OCI-LY7 (cell line): ENCODE measurements at regions not wholly inside any gene's neighbourhood (a gene's known extent, or its start where the extent isn't known, plus 50 kb on each side); places are given as distances from the start of the nearest gene placed in this dataset.

Experiments used
- BruUV-seq: library from RNA; stranded (reverse); fragments of 400-500 nt; replicated peaks from 2 replicates; lab custom pipeline; 2021; lab: Mats Ljungman, UMichigan
- CTCF ChIA-PET: fragments of 300-600 bp; sonication (Branson Sonifier 250); formaldehyde crosslinking; loops from one replicate; lab custom pipeline; 2022; ENCODE audit warnings: antibody characterized with exemption; ENCODE audit not compliant: unreplicated experiment; lab: Charles Lee
- POLR2A ChIA-PET: fragments of 300-600 bp; sonication (Branson Sonifier 250); formaldehyde crosslinking; loops from one replicate; lab custom pipeline; 2022; ENCODE audit warnings: antibody characterized with exemption; lab: Charles Lee
- DNase-seq: peaks from one replicate; pipeline ENCODE4 v3.0.0-alpha.2; 2015; ENCODE audit warnings: low spot score
- H2AFZ ChIP-seq: fragments of 200-600 bp; sonication (generic), shearing (Covaris generic); 2 replicates; pipeline ENCODE4 v1.6.1; 2014; ENCODE audit warnings: mild to moderate bottlenecking, antibody characterized with exemption, low read length, moderate library complexity
- H3K27ac ChIP-seq: fragments of 200-600 bp; sonication (generic); 2 replicates; pipeline ENCODE4 v1.5.1; 2014; ENCODE audit warnings: mixed run types, low read depth, mild to moderate bottlenecking, moderate library complexity, low read length, inconsistent platforms; ENCODE audit not compliant: poor library complexity, severe bottlenecking
- H3K36me3 ChIP-seq: fragments of 200-600 bp; sonication (generic); 2 replicates; pipeline ENCODE4 v1.6.1; 2014; ENCODE audit warnings: mild to moderate bottlenecking, antibody characterized with exemption, low read length, moderate library complexity, mixed read lengths; ENCODE audit not compliant: insufficient read depth
- H3K4me1 ChIP-seq: fragments of 200-600 bp; sonication (generic); 2 replicates; pipeline ENCODE4 v1.5.1; 2014; ENCODE audit warnings: mild to moderate bottlenecking, low read length; ENCODE audit not compliant: insufficient read depth, poor library complexity, severe bottlenecking
- H3K4me2 ChIP-seq: fragments of 200-600 bp; sonication (generic); 2 replicates; pipeline ENCODE4 v1.6.1; 2014; ENCODE audit warnings: mild to moderate bottlenecking, low read length
- H3K4me3 ChIP-seq: fragments of 200-600 bp; sonication (generic); 2 replicates; pipeline ENCODE4 v1.5.1; 2014; ENCODE audit warnings: mild to moderate bottlenecking, low read depth, low read length; ENCODE audit not compliant: poor library complexity, severe bottlenecking
- H3K79me2 ChIP-seq: fragments of 200-600 bp; sonication (generic); 2 replicates; pipeline ENCODE4 v1.6.1; 2016; ENCODE audit warnings: low read depth, mild to moderate bottlenecking, low read length, moderate library complexity, mixed read lengths; ENCODE audit not compliant: insufficient read depth
- H3K9me2 ChIP-seq: fragments of 200-600 bp; sonication (generic); 2 replicates; pipeline ENCODE4 v1.6.1; 2016; ENCODE audit warnings: mild to moderate bottlenecking, low read length, mixed read lengths; ENCODE audit not compliant: insufficient read depth
- H3K9me3 ChIP-seq: fragments of 200-600 bp; sonication (generic); 2 replicates; pipeline ENCODE4 v1.6.1; 2014; ENCODE audit warnings: mild to moderate bottlenecking, mixed run types, low read length, mixed read lengths
- H4K20me1 ChIP-seq: fragments of 200-600 bp; sonication (generic); 2 replicates; pipeline ENCODE4 v1.6.1; 2014; ENCODE audit warnings: mild to moderate bottlenecking, antibody characterized with exemption, low read length, moderate library complexity, mixed read lengths; ENCODE audit not compliant: insufficient read depth
- EZH2phosphoT487 ChIP-seq: fragments of 200-600 bp; sonication (generic); IDR thresholded peaks from 2 replicates; pipeline ENCODE4 v1.6.1; 2018; ENCODE audit warnings: low read depth, borderline replicate concordance, mild to moderate bottlenecking, mixed run types, antibody characterized with exemption, low read length, moderate library complexity, mixed read lengths
- intact Hi-C: fragments of 100-400 bp; cut with micrococcal nuclease; formaldehyde crosslinking; loops from one replicate; pipeline ENCODE4 v1.10.0; 2022; ENCODE audit not compliant: unreplicated experiment
- TF ChIP-seq, protein P1 (sequence below): fragments of 200-600 bp; sonication (generic); conservative IDR thresholded peaks from 2 replicates; pipeline ENCODE4 v1.5.1; 2014; ENCODE audit warnings: mild to moderate bottlenecking, antibody characterized with exemption, low read length, moderate library complexity, mixed read lengths

DNA sequence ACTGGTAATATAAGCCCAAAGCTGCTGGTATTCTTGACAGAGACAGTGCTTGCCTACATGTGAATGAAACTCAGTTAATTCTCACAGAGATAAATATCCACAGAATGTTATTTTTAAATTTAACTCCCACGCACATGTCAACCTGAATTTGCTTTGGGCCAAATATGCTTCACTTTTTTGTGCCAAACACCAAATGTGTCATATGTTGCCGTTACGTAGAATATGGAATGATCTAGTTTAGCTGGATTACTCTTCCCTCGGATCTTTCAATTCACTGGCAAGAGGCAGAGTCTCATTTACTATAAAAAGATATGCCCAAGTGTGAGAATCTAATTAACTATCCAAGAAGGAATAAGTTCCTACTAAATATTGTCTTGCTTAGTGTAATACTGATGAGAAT, 933.4 kb upstream of the COX7C start:
- Histone ChIP-seq H2AFZ (no peak overlapping the region), H3K79me2 (no peaks in the 10 kb centered on the region), H3K27ac (no peak overlapping the region), H3K9me3 (no peaks in the 10 kb centered on the region), H3K36me3 (no peaks in the 10 kb centered on the region), H3K4me3 (no peak overlapping the region), H3K4me2 (no peak overlapping the region), H4K20me1 (no peaks in the 10 kb centered on the region), H3K9me2 (no peaks in the 10 kb centered on the region), H3K4me1 (no peaks in the 10 kb centered on the region)
- intact Hi-C loops, result no loop called here
- no peak for DNase-seq
- no TSS peak for BruUV-seq
- CTCF ChIA-PET, result no interaction called here
- POLR2A ChIA-PET, result no interaction called here
- no peak for TF ChIP-seq EZH2phosphoT487
- TF ChIP-seq, protein P1, sequence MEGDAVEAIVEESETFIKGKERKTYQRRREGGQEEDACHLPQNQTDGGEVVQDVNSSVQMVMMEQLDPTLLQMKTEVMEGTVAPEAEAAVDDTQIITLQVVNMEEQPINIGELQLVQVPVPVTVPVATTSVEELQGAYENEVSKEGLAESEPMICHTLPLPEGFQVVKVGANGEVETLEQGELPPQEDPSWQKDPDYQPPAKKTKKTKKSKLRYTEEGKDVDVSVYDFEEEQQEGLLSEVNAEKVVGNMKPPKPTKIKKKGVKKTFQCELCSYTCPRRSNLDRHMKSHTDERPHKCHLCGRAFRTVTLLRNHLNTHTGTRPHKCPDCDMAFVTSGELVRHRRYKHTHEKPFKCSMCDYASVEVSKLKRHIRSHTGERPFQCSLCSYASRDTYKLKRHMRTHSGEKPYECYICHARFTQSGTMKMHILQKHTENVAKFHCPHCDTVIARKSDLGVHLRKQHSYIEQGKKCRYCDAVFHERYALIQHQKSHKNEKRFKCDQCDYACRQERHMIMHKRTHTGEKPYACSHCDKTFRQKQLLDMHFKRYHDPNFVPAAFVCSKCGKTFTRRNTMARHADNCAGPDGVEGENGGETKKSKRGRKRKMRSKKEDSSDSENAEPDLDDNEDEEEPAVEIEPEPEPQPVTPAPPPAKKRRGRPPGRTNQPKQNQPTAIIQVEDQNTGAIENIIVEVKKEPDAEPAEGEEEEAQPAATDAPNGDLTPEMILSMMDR, result no peak

DNA sequence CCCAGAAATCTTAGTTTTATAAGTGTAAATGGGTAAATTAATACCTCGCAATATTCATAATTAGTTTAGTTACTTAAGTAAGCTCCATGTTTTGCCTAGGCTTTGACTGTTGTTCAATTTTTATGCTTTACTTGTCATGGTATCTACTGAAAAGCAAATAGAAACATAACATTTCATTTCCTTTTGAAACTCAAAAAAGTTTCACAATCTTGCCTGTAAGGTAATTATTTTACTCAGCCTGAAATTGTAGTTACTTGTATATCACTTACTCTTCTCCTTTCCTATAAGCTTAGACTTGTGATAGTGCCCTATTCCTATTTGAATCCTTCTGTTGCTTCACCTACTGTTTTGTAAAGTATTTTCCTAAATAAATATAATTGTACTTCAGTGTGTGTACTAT, 914.4 kb upstream of the COX7C start:
- Histone ChIP-seq H3K4me1 (no peaks in the 10 kb centered on the region), H2AFZ (no peak overlapping the region), H3K27ac (no peak overlapping the region), H4K20me1 (no peaks in the 10 kb centered on the region), H3K36me3 (no peaks in the 10 kb centered on the region), H3K79me2 (no peaks in the 10 kb centered on the region), H3K9me3 (no peaks in the 10 kb centered on the region), H3K4me3 (no peak overlapping the region), H3K4me2 (no peak overlapping the region), H3K9me2 (no peaks in the 10 kb centered on the region)
- POLR2A ChIA-PET, result interaction anchor here (0.7 kb wide), 1 partner anchor 110 kb away, joined by 3 read pairs; no protein-coding TSS in a partner anchor
- BruUV-seq, result no TSS peak
- intact Hi-C loops, result no loop called here
- CTCF ChIA-PET, result no interaction called here
- DNase-seq, result no peak
- TF ChIP-seq, protein P1, result no peak
- TF ChIP-seq EZH2phosphoT487, result no peak

DNA sequence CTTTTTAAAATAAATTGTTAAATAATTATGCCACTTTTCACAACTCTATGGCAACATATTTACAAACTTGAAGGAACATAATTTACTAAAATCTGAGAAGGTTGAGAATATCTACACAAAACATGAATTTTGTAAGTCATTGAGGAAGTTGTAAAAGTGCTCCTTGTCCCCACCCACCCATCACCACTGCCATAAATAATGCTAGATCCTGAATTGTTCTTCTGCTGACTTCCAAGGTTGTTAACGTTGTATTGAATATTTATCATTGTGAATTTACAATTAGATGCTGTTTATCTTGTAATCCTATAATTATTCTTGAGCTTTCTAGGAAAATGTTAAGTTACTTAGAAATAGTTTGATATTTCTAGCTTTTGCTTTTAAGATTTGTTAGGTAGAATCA, 908.0 kb upstream of the COX7C start:
- TF ChIP-seq, protein P1, result no peak
- no peak for TF ChIP-seq EZH2phosphoT487
- no peak overlapping the region for H3K4me3 ChIP-seq
- H3K27ac ChIP-seq, result no peak overlapping the region
- no peaks in the 10 kb centered on the region for H3K4me1 ChIP-seq
- H4K20me1 ChIP-seq, result no peaks in the 10 kb centered on the region
- intact Hi-C loops, result no loop called here
- H3K79me2 ChIP-seq, result no peaks in the 10 kb centered on the region
- no peaks in the 10 kb centered on the region for H3K36me3 ChIP-seq
- no peaks in the 10 kb centered on the region for H3K9me2 ChIP-seq
- no peak overlapping the region for H3K4me2 ChIP-seq
- no peak overlapping the region for H2AFZ ChIP-seq
- CTCF ChIA-PET, result no interaction called here
- no peaks in the 10 kb centered on the region for H3K9me3 ChIP-seq
- no peak for DNase-seq
- POLR2A ChIA-PET, result interaction anchor here (0.6 kb wide), 1 partner anchor 1020 kb away, joined by 3 read pairs; no protein-coding TSS in a partner anchor
- no TSS peak for BruUV-seq
